ENCODE measurements at regions not wholly inside any gene's neighbourhood (a gene's known extent, or its start where the extent isn't known, plus 50 kb on each side); places are given as distances from the start of the nearest gene placed in this dataset.

DNA sequence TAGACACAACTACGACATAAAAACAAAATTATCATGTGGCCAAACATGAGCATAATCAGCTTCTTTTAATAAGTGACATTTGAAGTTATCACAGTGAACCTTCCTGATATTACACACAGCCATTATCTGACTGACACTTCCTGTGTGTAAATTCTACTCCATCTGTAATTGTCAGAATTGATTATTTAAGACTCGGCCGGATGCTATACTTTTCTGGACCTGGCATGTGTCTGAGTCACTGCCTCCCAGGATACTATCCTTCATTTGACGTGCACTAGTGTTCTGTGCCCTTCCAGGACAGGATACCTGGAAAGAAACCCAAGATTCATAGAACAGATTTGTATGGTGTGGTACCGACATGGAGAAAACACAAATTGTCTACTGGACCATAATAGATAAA is 242.0 kb downstream of the HS3ST3A1 start:
- Histone ChIP-seq H3K23me2 (ENCODE audit: insufficient read length, low read depth, low read length, poor library complexity, severe bottlenecking) (no peaks in the 10 kb centered on the region), H4K91ac (ENCODE audit: insufficient read length, low read depth, low read length) (no peak overlapping the region), H4K5ac (ENCODE audit: insufficient read length, low read depth, low read length) (no peak overlapping the region), H3K79me1 (ENCODE audit: insufficient read depth, low read depth, low read length, poor library complexity, severe bottlenecking) (no peaks in the 10 kb centered on the region), H3K4ac (ENCODE audit: low read depth, low read length) (no peak overlapping the region), H3K14ac (ENCODE audit: insufficient read depth, low read length) (no peak overlapping the region), H3K9ac (ENCODE audit: extremely low read depth, insufficient read length, low read length) (no peak overlapping the region), H3T11ph (ENCODE audit: low read length) (no peak overlapping the region), H3K23ac (ENCODE audit: insufficient read length, low read depth, low read length) (no peak overlapping the region), H3K27ac (ENCODE audit: insufficient read length, low read depth, low read length) (no peak overlapping the region), H2BK20ac (ENCODE audit: low read depth, low read length, poor library complexity, severe bottlenecking) (no peak overlapping the region), H3K27me3 (ENCODE audit: insufficient read depth, low read length) (no peaks in the 10 kb centered on the region), H3K9me3 (ENCODE audit: control insufficient read depth, low read depth, low read length) (no peaks in the 10 kb centered on the region), H2BK120ac (ENCODE audit: low read depth, low read length, poor library complexity, severe bottlenecking) (no peak overlapping the region), H3K4me1 (ENCODE audit: insufficient read depth, low read length) (no peaks in the 10 kb centered on the region), H3K56ac (ENCODE audit: insufficient read length, low read depth, low read length) (no peak overlapping the region), H2AFZ (ENCODE audit: low read length) (no peak overlapping the region), H4K20me1 (ENCODE audit: control insufficient read depth, insufficient read depth, insufficient read length) (no peaks in the 10 kb centered on the region), H3K18ac (ENCODE audit: insufficient read length, low read depth, low read length) (no peak overlapping the region), H2AK5ac (ENCODE audit: insufficient read length, low read length) (no peak overlapping the region), H3K4me2 (ENCODE audit: insufficient read depth, insufficient read length, low read length) (no peak overlapping the region), H2BK12ac (ENCODE audit: insufficient read length, low read depth, low read length) (no peak overlapping the region), H3K79me2 (ENCODE audit: insufficient read depth, low read length) (no peaks in the 10 kb centered on the region), H2BK15ac (ENCODE audit: low read depth, low read length) (no peak overlapping the region), H4K8ac (replicated peaks; ENCODE audit: insufficient read length, low read depth, low read length) (no peak overlapping the region), H2BK5ac (ENCODE audit: insufficient read length, low read length) (no peak overlapping the region)
- TF ChIP-seq, protein P1, sequence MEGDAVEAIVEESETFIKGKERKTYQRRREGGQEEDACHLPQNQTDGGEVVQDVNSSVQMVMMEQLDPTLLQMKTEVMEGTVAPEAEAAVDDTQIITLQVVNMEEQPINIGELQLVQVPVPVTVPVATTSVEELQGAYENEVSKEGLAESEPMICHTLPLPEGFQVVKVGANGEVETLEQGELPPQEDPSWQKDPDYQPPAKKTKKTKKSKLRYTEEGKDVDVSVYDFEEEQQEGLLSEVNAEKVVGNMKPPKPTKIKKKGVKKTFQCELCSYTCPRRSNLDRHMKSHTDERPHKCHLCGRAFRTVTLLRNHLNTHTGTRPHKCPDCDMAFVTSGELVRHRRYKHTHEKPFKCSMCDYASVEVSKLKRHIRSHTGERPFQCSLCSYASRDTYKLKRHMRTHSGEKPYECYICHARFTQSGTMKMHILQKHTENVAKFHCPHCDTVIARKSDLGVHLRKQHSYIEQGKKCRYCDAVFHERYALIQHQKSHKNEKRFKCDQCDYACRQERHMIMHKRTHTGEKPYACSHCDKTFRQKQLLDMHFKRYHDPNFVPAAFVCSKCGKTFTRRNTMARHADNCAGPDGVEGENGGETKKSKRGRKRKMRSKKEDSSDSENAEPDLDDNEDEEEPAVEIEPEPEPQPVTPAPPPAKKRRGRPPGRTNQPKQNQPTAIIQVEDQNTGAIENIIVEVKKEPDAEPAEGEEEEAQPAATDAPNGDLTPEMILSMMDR (conservative IDR thresholded peaks at IDR 0.05): no peak
- Mint-ChIP-seq H3K4me1 (peaks cover 0 to 4% of the 10 kb centered on the region in 2 experiments; a peak in 3 of 4 replicates), H3K4me3 (no peak overlapping the region), H3K27ac (no peak overlapping the region), H3K36me3 (ENCODE audit: insufficient read depth in 1 of 3, low read depth in 3 of 3) (no peaks in the 10 kb centered on the region; a peak in 1 of 7 replicates), H3K9me3 (no peaks in the 10 kb centered on the region; a peak in 1 of 5 replicates), H3K27me3 (ENCODE audit: low read depth) (peaks cover 5% of the 10 kb centered on the region)
- no CpG with 5 or more reads among the region's 5 CpGs for WGBS (ENCODE audit: extremely low coverage, insufficient read length, low lambda C conversion rate)
- no peak for DNase-seq

All from H9 (cell line).